Right lobe of liver (tissue), 6 donors: ENCODE measurements at regions not wholly inside any gene's neighbourhood (a gene's known extent, or its start where the extent isn't known, plus 50 kb on each side); places are given as distances from the start of the nearest gene placed in this dataset.
"Not testable (repeated sequence)": the region's sequence is repeated elsewhere in the genome, so short reads cannot be mapped to it uniquely, and the experiment has no call there.

Source experiments
- ATAC-seq, 4 donors: fragments of 200-7000 bp; cut with Tn5 transposase; one replicate each; pipeline ENCODE4 v1.9.1; 2020; ENCODE audit warnings: mild to moderate bottlenecking in 4 of 4, moderate library complexity in 4 of 4
- DNase-seq, 3 donors: peaks; one replicate each; pipeline ENCODE4 v3.0.0-alpha.2; 2020
- H3K27ac ChIP-seq, 3 donors: fragments of 200-600 bp; one replicate each; pipeline ENCODE4 v1.8.0; 2022
- H3K27me3 ChIP-seq, 2 donors: fragments of 200-600 bp; one replicate each; pipeline ENCODE4 v1.8.0; 2022
- H3K36me3 ChIP-seq, 4 donors: fragments of 200-600 bp; sonication (generic) in 1 of 4; one replicate each; pipeline versions ENCODE4 v1.5.1 to v1.8.0; 2017 to 2022; ENCODE audit warnings: control low read depth in 1 of 4
- H3K4me1 ChIP-seq, 4 donors: fragments of 200-600 bp; sonication (generic) in 1 of 4; one replicate each; pipeline versions ENCODE4 v1.5.1 to v1.8.0; 2017 to 2022; ENCODE audit warnings: control low read depth in 1 of 4
- H3K4me3 ChIP-seq, 3 donors: fragments of 200-600 bp; one replicate each; pipeline ENCODE4 v1.8.0; 2022
- H3K9me3 ChIP-seq, 4 donors: fragments of 200-600 bp; sonication (generic) in 1 of 4; one replicate each; pipeline versions ENCODE4 v1.5.1 to v1.8.0; 2017 to 2022; ENCODE audit warnings: control low read depth in 1 of 4
- CTCF ChIP-seq, 4 donors: fragments of 200-600 bp in 3 of 4; fragments of 450-650 bp in 1 of 4; IDR thresholded peaks; one replicate each; pipeline versions ENCODE4 v1.5.1 to v1.8.0; 2016 to 2022; ENCODE audit warnings: antibody characterized with exemption in 4 of 4, mild to moderate bottlenecking in 2 of 4
- POLR2A ChIP-seq: fragments of 450-650 bp; IDR thresholded peaks from one replicate; pipeline ENCODE4 v1.6.1; 2017; ENCODE audit warnings: antibody characterized with exemption, mild to moderate bottlenecking
- WGBS: methylation state at CpG from one replicate; pipeline ENCODE4 v1.1.6; 2018; ENCODE audit warnings: low coverage, low lambda C conversion rate; ENCODE audit not compliant: insufficient coverage; ENCODE audit errors: missing lambda C conversion rate; 5-methylcytosine and 5-hydroxymethylcytosine counted together
- intact Hi-C, 2 donors: fragments of 100-400 bp; cut with DNase I; formaldehyde crosslinking; loops; one replicate each; pipeline versions ENCODE4 v1.11.2 to v1.14.1; 2022
- donor health status: DM: no; HTN: yes; CAD: no.
- donor health status: DM: no; HTN: no; CAD: no.
- donor health status: DM: no; HTN: no; CAD: no.
- donor health status: DM: no; HTN: yes; CAD: no.
- donor health status: DM: no; HTN: yes; CAD: no.

GRCh38 chr22:48417225-48418070 is 1410.2 kb downstream of the BRD1 start:
- TF ChIP-seq CTCF (IDR thresholded peaks at IDR 0.05) (no peak), POLR2A (no peak)
- no peak overlapping the region for H3K4me3 ChIP-seq
- no peak overlapping the region for H3K27ac ChIP-seq
- WGBS: 50% methylated on average over 8 of the region's 24 CpGs
- H3K36me3 ChIP-seq: no peaks in the 10 kb centered on the region
- ATAC-seq (no peak), DNase-seq (peak in 2 of 3 donors; percentile 25 to 32)
- no peaks in the 10 kb centered on the region for H3K4me1 ChIP-seq
- H3K27me3 ChIP-seq: no peaks in the 10 kb centered on the region
- intact Hi-C loops: no loop called here
- no peaks in the 10 kb centered on the region for H3K9me3 ChIP-seq

- TF ChIP-seq POLR2A (no peak), CTCF (IDR thresholded peaks at IDR 0.05) (no peak)
- no peaks in the 10 kb centered on the region for H3K27me3 ChIP-seq
- no peaks in the 10 kb centered on the region for H3K36me3 ChIP-seq
- DNase-seq (peak in 1 of 3 donors; percentile 2), ATAC-seq (no peak)
- H3K27ac ChIP-seq: no peak overlapping the region
- intact Hi-C loops: no loop called here
- H3K9me3 ChIP-seq: no peaks in the 10 kb centered on the region
- WGBS: 32% methylated on average over 16 of the region's 16 CpGs
- H3K4me3 ChIP-seq: no peak overlapping the region
- H3K4me1 ChIP-seq: no peaks in the 10 kb centered on the region
These were observed 1411.1 kb downstream of the BRD1 start for GRCh38 chr22:48416396-48417224.

GRCh38 chr22:48415520-48415919 is 1412.2 kb downstream of the BRD1 start:
- no peaks in the 10 kb centered on the region for H3K4me1 ChIP-seq
- no peak for DNase-seq
- H3K4me3 ChIP-seq: no peak overlapping the region
- intact Hi-C loops: no loop called here
- H3K27me3 ChIP-seq: no peaks in the 10 kb centered on the region
- H3K36me3 ChIP-seq: no peaks in the 10 kb centered on the region
- H3K27ac ChIP-seq: no peak overlapping the region
- TF ChIP-seq POLR2A (no peak), CTCF (IDR thresholded peaks at IDR 0.05) (no peak)
- 59% methylated on average over 14 of the region's 14 CpGs for WGBS
- ATAC-seq: no peak
- H3K9me3 ChIP-seq: no peaks in the 10 kb centered on the region

GRCh38 chr22:48414651-48415050 is 1413.0 kb downstream of the BRD1 start:
- WGBS: 66% methylated on average over 3 of the region's 3 CpGs

GRCh38 chr22:48412931-48413330 is 1414.7 kb downstream of the BRD1 start:
- 64% methylated on average over 14 of the region's 17 CpGs for WGBS
- H3K4me1 ChIP-seq, H3K9me3 ChIP-seq, ATAC-seq, H3K27me3 ChIP-seq, H3K27ac ChIP-seq, intact Hi-C loops, H3K36me3 ChIP-seq, H3K4me3 ChIP-seq: not testable (repeated sequence)
- peak in 1 of 3 donors; percentile 5 for DNase-seq

More at GRCh38 chr22:48414651-48415050, 1413.0 kb downstream of the BRD1 start:
- TF ChIP-seq CTCF (IDR thresholded peaks at IDR 0.05): no peak
- no peak for TF ChIP-seq POLR2A
- no peaks in the 10 kb centered on the region for H3K36me3 ChIP-seq
- intact Hi-C loops: no loop called here
- ATAC-seq (peak in 2 of 4 donors; percentile 35 to 60), DNase-seq (no peak)
- no peak overlapping the region for H3K4me3 ChIP-seq
- no peaks in the 10 kb centered on the region for H3K27me3 ChIP-seq
- H3K27ac ChIP-seq: no peak overlapping the region
- H3K9me3 ChIP-seq: no peaks in the 10 kb centered on the region
- no peaks in the 10 kb centered on the region for H3K4me1 ChIP-seq
